Sigmoid colon (tissue), 6 donors: ENCODE measurements at regions not wholly inside any gene's neighbourhood (a gene's known extent, or its start where the extent isn't known, plus 50 kb on each side); places are given as distances from the start of the nearest gene placed in this dataset.
A peak's percentile ranks its signal among the peaks of the same experiment; 100 is the strongest.

Experiments used
- DNase-seq: peaks from one replicate; pipeline ENCODE4 v3.0.0-alpha.2; 2019
- H3K27ac ChIP-seq, 4 donors: fragments of 200-600 bp; sonication (generic); one replicate each; pipeline ENCODE4 v1.5.1; 2016 to 2019; ENCODE audit warnings: mild to moderate bottlenecking in 1 of 4
- H3K27me3 ChIP-seq, 3 donors: fragments of 200-600 bp; sonication (generic); one replicate each; pipeline ENCODE4 v1.5.1; 2019; ENCODE audit warnings: mild to moderate bottlenecking in 1 of 3
- H3K36me3 ChIP-seq, 4 donors: fragments of 200-600 bp; sonication (generic); one replicate each; pipeline ENCODE4 v1.5.1; 2016 to 2019
- H3K4me1 ChIP-seq, 4 donors: fragments of 200-600 bp; sonication (generic); one replicate each; pipeline ENCODE4 v1.5.1; 2017 to 2019
- H3K4me3 ChIP-seq, 4 donors: fragments of 200-600 bp; sonication (generic); one replicate each; pipeline ENCODE4 v1.5.1; 2017 to 2019; ENCODE audit warnings: mild to moderate bottlenecking in 2 of 4, moderate library complexity in 1 of 4
- H3K9me3 ChIP-seq, 4 donors: fragments of 200-600 bp in 3 of 4; sonication (generic) in 3 of 4; one replicate each; pipeline versions ENCODE4 v1.5.1 to v1.6.1; 2013 to 2019
- CTCF ChIP-seq, 4 experiments: fragments of 450-650 bp in 3 of 4; fragments of 200-600 bp in 1 of 4; IDR thresholded peaks; one replicate each; pipeline ENCODE4 v1.5.1; 2016 to 2019; ENCODE audit warnings: antibody characterized with exemption in 4 of 4, mild to moderate bottlenecking in 3 of 4, moderate library complexity in 2 of 4
- EP300 ChIP-seq, 4 donors: sonication (generic); formaldehyde crosslinking; IDR thresholded peaks; one replicate each; pipeline ENCODE4 v1.6.1; 2017; ENCODE audit warnings: antibody characterized with exemption in 4 of 4
- POLR2A ChIP-seq, 2 donors: fragments of 450-650 bp; IDR thresholded peaks; one replicate each; pipeline ENCODE4 v1.6.1; 2016; ENCODE audit warnings: antibody characterized with exemption in 2 of 2, mild to moderate bottlenecking in 2 of 2, moderate library complexity in 2 of 2
- POLR2AphosphoS5 ChIP-seq, 4 donors: sonication (generic); formaldehyde crosslinking; IDR thresholded peaks; one replicate each; pipeline ENCODE4 v1.6.1; 2017; ENCODE audit warnings: antibody characterized with exemption in 4 of 4
- WGBS, 2 donors: extraction: QIAGEN DNeasy Blood & Tissue Kit; methylation state at CpG; one replicate each; pipeline ENCODE4 v1.1.7; 2013; 5-methylcytosine and 5-hydroxymethylcytosine counted together
- intact Hi-C: fragments of 100-400 bp; cut with DNase I; formaldehyde crosslinking; loops from one replicate; pipeline ENCODE4 v1.15.1; 2023
- donor health status: healthy with polysubstance abuse.
- donor health status: healthy.

GRCh38 chr5:158289967-158290366 lies 431.0 kb upstream of the CLINT1 start:
- no peaks in the 10 kb centered on the region for H3K9me3 ChIP-seq
- H3K4me1 ChIP-seq, result peaks cover 0 to 17% (median 12%) of the 10 kb centered on the region in 4 donors
- TF ChIP-seq CTCF (IDR thresholded peaks at IDR 0.05) (no peak), POLR2A (IDR thresholded peaks at IDR 0.05) (no peak), EP300 (IDR thresholded peaks at IDR 0.05) (no peak), POLR2AphosphoS5 (IDR thresholded peaks at IDR 0.05) (no peak)
- H3K4me3 ChIP-seq, result no peak overlapping the region
- H3K36me3 ChIP-seq, result no peaks in the 10 kb centered on the region
- H3K27ac ChIP-seq, result no peak overlapping the region
- no peaks in the 10 kb centered on the region for H3K27me3 ChIP-seq
- WGBS, 2 donors, result 92 to 100% methylated on average over 1 of the region's 1 CpG
- DNase-seq, result no peak
- intact Hi-C loops, result no loop called here

GRCh38 chr5:158288272-158288657 lies 429.3 kb upstream of the CLINT1 start:
- no peaks in the 10 kb centered on the region for H3K9me3 ChIP-seq
- peak overlapping the region in 3 of 4 donors; percentile 6 to 37 (median 15) for H3K27ac ChIP-seq
- 23 to 85% methylated on average over 1 of the region's 1 CpG for WGBS, 2 donors
- no peaks in the 10 kb centered on the region for H3K36me3 ChIP-seq
- no peak for DNase-seq
- H3K27me3 ChIP-seq, result no peaks in the 10 kb centered on the region
- H3K4me3 ChIP-seq, result no peak overlapping the region
- H3K4me1 ChIP-seq, result peaks cover 0 to 17% (median 12%) of the 10 kb centered on the region in 4 donors
- intact Hi-C loops, result no loop called here
- no peak for TF ChIP-seq EP300 (IDR thresholded peaks at IDR 0.05)

GRCh38 chr5:158287643-158288271 lies 428.8 kb upstream of the CLINT1 start:
- intact Hi-C loops, result no loop called here
- Histone ChIP-seq H3K4me3 (no peak overlapping the region), H3K27me3 (no peaks in the 10 kb centered on the region), H3K27ac (peak overlapping the region in 3 of 4 donors; percentile 6 to 37 (median 15)), H3K4me1 (peaks cover 0 to 17% (median 12%) of the 10 kb centered on the region in 4 donors), H3K9me3 (no peaks in the 10 kb centered on the region), H3K36me3 (no peaks in the 10 kb centered on the region)
- TF ChIP-seq POLR2A (IDR thresholded peaks at IDR 0.05), result no peak
- TF ChIP-seq EP300 (IDR thresholded peaks at IDR 0.05), result no peak
- TF ChIP-seq POLR2AphosphoS5 (IDR thresholded peaks at IDR 0.05), result peak in 2 of 4 donors; percentile 55 to 64
- DNase-seq, result peak; percentile 79
- 11 to 47% methylated on average over 12 of the region's 12 CpGs for WGBS, 2 donors

- WGBS, 2 donors, result 82 to 89% methylated on average over 1 of the region's 1 CpG
- no peak for TF ChIP-seq POLR2A (IDR thresholded peaks at IDR 0.05)
- no peak for TF ChIP-seq EP300 (IDR thresholded peaks at IDR 0.05)
- TF ChIP-seq POLR2AphosphoS5 (IDR thresholded peaks at IDR 0.05), result no peak
- TF ChIP-seq CTCF (IDR thresholded peaks at IDR 0.05), result no peak
- no peak for DNase-seq
- H3K36me3 ChIP-seq, result no peaks in the 10 kb centered on the region
- no peak overlapping the region for H3K4me3 ChIP-seq
- H3K4me1 ChIP-seq, result peaks cover 0 to 17% (median 12%) of the 10 kb centered on the region in 4 donors
- H3K27me3 ChIP-seq, result no peaks in the 10 kb centered on the region
- no peaks in the 10 kb centered on the region for H3K9me3 ChIP-seq
- no peak overlapping the region for H3K27ac ChIP-seq
- intact Hi-C loops, result no loop called here
Measured at GRCh38 chr5:158286827-158287226, 427.9 kb upstream of the CLINT1 start.

- H3K4me3 ChIP-seq, result no peak overlapping the region
- intact Hi-C loops, result no loop called here
- H3K27me3 ChIP-seq, result no peaks in the 10 kb centered on the region
- no peak for TF ChIP-seq EP300 (IDR thresholded peaks at IDR 0.05)
- TF ChIP-seq POLR2A (IDR thresholded peaks at IDR 0.05), result no peak
- TF ChIP-seq POLR2AphosphoS5 (IDR thresholded peaks at IDR 0.05), result no peak
- no peak for TF ChIP-seq CTCF (IDR thresholded peaks at IDR 0.05)
- no peak for DNase-seq
- H3K4me1 ChIP-seq, result peaks cover 0 to 17% (median 12%) of the 10 kb centered on the region in 4 donors
- no peaks in the 10 kb centered on the region for H3K9me3 ChIP-seq
- WGBS, 2 donors, result 88% methylated on average over 6 of the region's 6 CpGs
- no peaks in the 10 kb centered on the region for H3K36me3 ChIP-seq
- H3K27ac ChIP-seq, result no peak overlapping the region
Measured at GRCh38 chr5:158285698-158286097, 426.8 kb upstream of the CLINT1 start.

GRCh38 chr5:158284242-158284641 lies 425.3 kb upstream of the CLINT1 start:
- TF ChIP-seq CTCF (IDR thresholded peaks at IDR 0.05) (no peak), POLR2A (IDR thresholded peaks at IDR 0.05) (no peak), EP300 (IDR thresholded peaks at IDR 0.05) (no peak), POLR2AphosphoS5 (IDR thresholded peaks at IDR 0.05) (no peak)
- intact Hi-C loops, result no loop called here
- WGBS, 2 donors, result 85 to 88% methylated on average over 2 of the region's 2 CpGs
- H3K36me3 ChIP-seq, result no peaks in the 10 kb centered on the region
- no peaks in the 10 kb centered on the region for H3K9me3 ChIP-seq
- H3K27me3 ChIP-seq, result no peaks in the 10 kb centered on the region
- H3K4me3 ChIP-seq, result no peak overlapping the region
- H3K27ac ChIP-seq, result no peak overlapping the region
- H3K4me1 ChIP-seq, result peaks cover 0 to 17% (median 12%) of the 10 kb centered on the region in 4 donors
- no peak for DNase-seq
